SK-N-SH treated with all-trans-retinoic acid at 6 μM for 48 hours (cell line): ENCODE measurements at regions not wholly inside any gene's neighbourhood (a gene's known extent, or its start where the extent isn't known, plus 50 kb on each side); places are given as distances from the start of the nearest gene placed in this dataset.

ENCODE experiments used
- ATAC-seq: fragments of 200-7000 bp; cut with Tn5 transposase; 3 replicates; pipeline ENCODE4 v1.9.1; 2020; ENCODE audit warnings: mild to moderate bottlenecking, moderate library complexity
- ARNTL ChIP-seq: fragments of 450-650 bp; formaldehyde crosslinking; IDR thresholded peaks from 2 replicates; pipeline ENCODE4 v1.5.0; 2020; ENCODE audit warnings: low read depth, mild to moderate bottlenecking, moderate library complexity, borderline replicate concordance
- BACH2 ChIP-seq: fragments of 250-450 bp; sonication (Bioruptor Pico); IDR thresholded peaks from 2 replicates; pipeline ENCODE4 v1.9.0; 2021; ENCODE audit warnings: mild to moderate bottlenecking, borderline replicate concordance
- CREB5 ChIP-seq: fragments of 250-450 bp; sonication (Bioruptor Pico); IDR thresholded peaks from 2 replicates; pipeline ENCODE4 v1.5.1; 2020; ENCODE audit warnings: low read depth, mild to moderate bottlenecking, moderate library complexity
- CSDC2 ChIP-seq: fragments of 250-450 bp; sonication (Bioruptor Pico); IDR thresholded peaks from 2 replicates; pipeline ENCODE4 v1.5.0; 2020; ENCODE audit warnings: mild to moderate bottlenecking, moderate library complexity
- CSRNP3 ChIP-seq: fragments of 250-450 bp; sonication (Bioruptor Pico); IDR thresholded peaks from 2 replicates; pipeline ENCODE4 v1.5.1; 2021; ENCODE audit warnings: mild to moderate bottlenecking, moderate library complexity
- ESRRG ChIP-seq: fragments of 250-450 bp; sonication (Bioruptor Pico); IDR thresholded peaks from 2 replicates; pipeline ENCODE4 v1.6.1; 2021; ENCODE audit warnings: mild to moderate bottlenecking
- GLIS3 ChIP-seq: fragments of 250-450 bp; sonication (Bioruptor Pico); IDR thresholded peaks from 2 replicates; pipeline ENCODE4 v1.5.0; 2020; ENCODE audit warnings: mild to moderate bottlenecking, moderate library complexity
- ISL1 ChIP-seq: fragments of 250-450 bp; sonication (Bioruptor Pico); IDR thresholded peaks from 2 replicates; pipeline ENCODE4 v2.1.2; 2022; ENCODE audit warnings: mild to moderate bottlenecking, moderate library complexity
- OSR1 ChIP-seq: fragments of 250-450 bp; sonication (Bioruptor Pico); IDR thresholded peaks from 2 replicates; pipeline ENCODE4 v1.8.0; 2022; ENCODE audit warnings: moderate library complexity, mild to moderate bottlenecking, inconsistent platforms
- PPARA ChIP-seq: fragments of 250-450 bp; sonication (Bioruptor Pico); IDR thresholded peaks from 2 replicates; pipeline ENCODE4 v1.5.0; 2020; ENCODE audit warnings: mild to moderate bottlenecking, borderline replicate concordance
- RARB ChIP-seq: fragments of 250-450 bp; sonication (Bioruptor Pico); IDR thresholded peaks from 2 replicates; pipeline ENCODE4 v1.8.0; 2021; ENCODE audit warnings: mild to moderate bottlenecking, moderate library complexity
- TCF4 ChIP-seq: fragments of 250-450 bp; sonication (Bioruptor Pico); IDR thresholded peaks from 2 replicates; pipeline ENCODE4 v1.8.0; 2021; ENCODE audit warnings: mild to moderate bottlenecking, moderate library complexity, borderline replicate concordance
- TOX ChIP-seq: fragments of 250-450 bp; sonication (Bioruptor Pico); IDR thresholded peaks from 2 replicates; pipeline ENCODE4 v1.8.0; 2021; ENCODE audit warnings: mild to moderate bottlenecking, moderate library complexity, borderline replicate concordance
- ZC3H10 ChIP-seq: fragments of 250-450 bp; sonication (Bioruptor Pico); IDR thresholded peaks from 2 replicates; pipeline ENCODE4 v1.5.1; 2021; ENCODE audit warnings: mild to moderate bottlenecking, moderate library complexity
- ZFP3 ChIP-seq: fragments of 250-450 bp; sonication (Bioruptor Pico); IDR thresholded peaks from 2 replicates; pipeline ENCODE4 v1.5.0; 2020; ENCODE audit warnings: mild to moderate bottlenecking, moderate library complexity
- ZFP30 ChIP-seq: fragments of 450-650 bp; formaldehyde crosslinking; IDR thresholded peaks from 2 replicates; pipeline ENCODE4 v1.5.0; 2022; ENCODE audit warnings: mild to moderate bottlenecking, moderate library complexity
- ZNF565 ChIP-seq: fragments of 450-650 bp; formaldehyde crosslinking; conservative IDR thresholded peaks from 2 replicates; pipeline ENCODE4 v1.5.0; 2020; ENCODE audit warnings: low read depth, mild to moderate bottlenecking, moderate library complexity
- ZNF8 ChIP-seq: fragments of 450-650 bp; formaldehyde crosslinking; IDR thresholded peaks from 2 replicates; pipeline ENCODE4 v1.5.0; 2020; ENCODE audit warnings: mild to moderate bottlenecking, moderate library complexity
- TF ChIP-seq, protein P1 (sequence below): fragments of 250-450 bp; sonication (Bioruptor Pico); IDR thresholded peaks from 2 replicates; pipeline ENCODE4 v1.5.0; 2020; ENCODE audit warnings: mild to moderate bottlenecking, moderate library complexity
- TF ChIP-seq, protein P2 (sequence below): fragments of 250-450 bp; sonication (Bioruptor Pico); IDR thresholded peaks from 2 replicates; pipeline ENCODE4 v1.8.0; 2021; ENCODE audit warnings: low read depth, mild to moderate bottlenecking, moderate library complexity, borderline replicate concordance
- TF ChIP-seq, protein P3 (sequence below): fragments of 250-450 bp; sonication (Bioruptor Pico); IDR thresholded peaks from 2 replicates; pipeline ENCODE4 v1.8.0; 2020; ENCODE audit warnings: mild to moderate bottlenecking, moderate library complexity, borderline replicate concordance

DNA sequence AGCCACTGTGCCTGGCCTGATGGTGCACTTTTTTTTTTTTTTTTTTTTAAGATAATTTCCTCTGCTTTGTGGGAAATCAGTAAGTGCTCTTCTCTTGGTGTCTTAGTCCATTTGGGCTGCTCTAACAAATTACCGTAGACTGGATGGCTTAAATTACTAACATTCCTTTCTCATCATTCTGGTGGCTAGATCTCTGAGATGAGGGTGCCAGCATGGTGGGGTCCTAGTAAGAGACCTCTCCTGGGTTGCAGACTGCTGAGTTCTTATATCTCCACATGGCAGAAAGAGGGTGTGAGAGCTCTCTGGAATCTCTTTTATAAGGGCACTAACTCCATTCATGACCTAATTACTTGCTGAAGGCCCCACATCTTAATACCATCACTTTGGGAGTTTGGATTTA is 133.9 kb upstream of the ANKRD55 start:
- ATAC-seq, result no peak
- TF ChIP-seq ZFP30 (CRISPR knock-in tag) (no peak), CSDC2 (CRISPR knock-in tag) (no peak)

DNA sequence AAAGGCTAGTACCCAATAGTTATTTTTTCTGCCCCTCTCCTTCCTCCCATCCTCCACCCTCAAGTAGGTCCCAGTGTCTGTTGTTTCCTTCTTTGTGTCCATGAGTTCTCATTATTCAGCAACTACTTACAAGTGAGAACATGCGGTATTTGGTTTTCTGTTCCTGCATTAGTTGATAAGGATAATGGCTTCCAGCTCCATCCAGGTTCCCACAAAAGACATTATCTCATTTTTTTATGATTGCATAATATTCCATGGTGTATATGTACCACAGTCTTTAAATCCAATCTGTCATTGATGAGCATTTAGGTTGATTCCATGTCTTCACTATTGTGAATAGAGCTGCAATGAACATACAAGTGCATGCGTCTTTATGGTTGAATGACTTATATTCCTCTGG is 128.3 kb upstream of the ANKRD55 start:
- no peak for TF ChIP-seq PPARA
- no peak for TF ChIP-seq RARB
- no peak for TF ChIP-seq ZC3H10
- no peak for TF ChIP-seq GLIS3
- no peak for TF ChIP-seq TOX
- no peak for TF ChIP-seq TCF4 (CRISPR knock-in tag)
- TF ChIP-seq, protein P1, sequence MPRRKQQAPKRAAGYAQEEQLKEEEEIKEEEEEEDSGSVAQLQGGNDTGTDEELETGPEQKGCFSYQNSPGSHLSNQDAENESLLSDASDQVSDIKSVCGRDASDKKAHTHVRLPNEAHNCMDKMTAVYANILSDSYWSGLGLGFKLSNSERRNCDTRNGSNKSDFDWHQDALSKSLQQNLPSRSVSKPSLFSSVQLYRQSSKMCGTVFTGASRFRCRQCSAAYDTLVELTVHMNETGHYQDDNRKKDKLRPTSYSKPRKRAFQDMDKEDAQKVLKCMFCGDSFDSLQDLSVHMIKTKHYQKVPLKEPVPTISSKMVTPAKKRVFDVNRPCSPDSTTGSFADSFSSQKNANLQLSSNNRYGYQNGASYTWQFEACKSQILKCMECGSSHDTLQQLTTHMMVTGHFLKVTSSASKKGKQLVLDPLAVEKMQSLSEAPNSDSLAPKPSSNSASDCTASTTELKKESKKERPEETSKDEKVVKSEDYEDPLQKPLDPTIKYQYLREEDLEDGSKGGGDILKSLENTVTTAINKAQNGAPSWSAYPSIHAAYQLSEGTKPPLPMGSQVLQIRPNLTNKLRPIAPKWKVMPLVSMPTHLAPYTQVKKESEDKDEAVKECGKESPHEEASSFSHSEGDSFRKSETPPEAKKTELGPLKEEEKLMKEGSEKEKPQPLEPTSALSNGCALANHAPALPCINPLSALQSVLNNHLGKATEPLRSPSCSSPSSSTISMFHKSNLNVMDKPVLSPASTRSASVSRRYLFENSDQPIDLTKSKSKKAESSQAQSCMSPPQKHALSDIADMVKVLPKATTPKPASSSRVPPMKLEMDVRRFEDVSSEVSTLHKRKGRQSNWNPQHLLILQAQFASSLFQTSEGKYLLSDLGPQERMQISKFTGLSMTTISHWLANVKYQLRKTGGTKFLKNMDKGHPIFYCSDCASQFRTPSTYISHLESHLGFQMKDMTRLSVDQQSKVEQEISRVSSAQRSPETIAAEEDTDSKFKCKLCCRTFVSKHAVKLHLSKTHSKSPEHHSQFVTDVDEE (CRISPR knock-in tag), result no peak
- TF ChIP-seq ARNTL (CRISPR knock-in tag), result no peak
- TF ChIP-seq ZFP3 (CRISPR knock-in tag), result no peak
- no peak for TF ChIP-seq ESRRG
- TF ChIP-seq CSRNP3 (CRISPR knock-in tag), result no peak
- ATAC-seq, result no peak

DNA sequence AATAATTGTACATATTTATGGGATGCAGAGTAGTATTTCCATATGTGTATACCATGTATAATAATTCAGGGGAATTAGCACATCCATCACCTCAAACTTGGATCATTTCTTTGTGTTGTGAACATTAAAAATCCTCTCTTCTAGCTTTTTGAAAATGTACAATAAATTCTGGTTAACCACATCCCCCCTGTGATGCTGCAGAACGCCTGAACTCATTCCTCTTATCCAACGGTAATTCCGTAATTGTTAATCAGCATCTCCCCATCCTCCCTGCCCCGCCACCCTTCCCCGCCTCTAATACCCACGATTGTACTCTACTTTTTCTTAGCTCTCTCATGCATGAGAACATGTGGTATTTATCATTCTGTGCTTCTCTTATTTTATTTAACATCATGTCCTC is 127.7 kb upstream of the ANKRD55 start:
- no peak for ATAC-seq
- TF ChIP-seq, protein P1 (CRISPR knock-in tag), result no peak
- TF ChIP-seq, protein P2, sequence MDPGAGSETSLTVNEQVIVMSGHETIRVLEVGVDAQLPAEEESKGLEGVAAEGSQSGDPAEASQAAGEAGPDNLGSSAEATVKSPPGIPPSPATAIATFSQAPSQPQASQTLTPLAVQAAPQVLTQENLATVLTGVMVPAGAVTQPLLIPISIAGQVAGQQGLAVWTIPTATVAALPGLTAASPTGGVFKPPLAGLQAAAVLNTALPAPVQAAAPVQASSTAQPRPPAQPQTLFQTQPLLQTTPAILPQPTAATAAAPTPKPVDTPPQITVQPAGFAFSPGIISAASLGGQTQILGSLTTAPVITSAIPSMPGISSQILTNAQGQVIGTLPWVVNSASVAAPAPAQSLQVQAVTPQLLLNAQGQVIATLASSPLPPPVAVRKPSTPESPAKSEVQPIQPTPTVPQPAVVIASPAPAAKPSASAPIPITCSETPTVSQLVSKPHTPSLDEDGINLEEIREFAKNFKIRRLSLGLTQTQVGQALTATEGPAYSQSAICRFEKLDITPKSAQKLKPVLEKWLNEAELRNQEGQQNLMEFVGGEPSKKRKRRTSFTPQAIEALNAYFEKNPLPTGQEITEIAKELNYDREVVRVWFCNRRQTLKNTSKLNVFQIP, result no peak
- TF ChIP-seq ZFP30 (CRISPR knock-in tag) (no peak), ZNF565 (no peak), BACH2 (CRISPR knock-in tag) (no peak), CREB5 (no peak), ISL1 (CRISPR knock-in tag) (no peak), TCF4 (CRISPR knock-in tag) (no peak), PPARA (no peak), ARNTL (CRISPR knock-in tag) (no peak), GLIS3 (no peak), RARB (no peak), OSR1 (no peak), ZNF8 (CRISPR knock-in tag) (no peak), TOX (no peak), ESRRG (no peak), CSRNP3 (CRISPR knock-in tag) (no peak)
- TF ChIP-seq, protein P3, sequence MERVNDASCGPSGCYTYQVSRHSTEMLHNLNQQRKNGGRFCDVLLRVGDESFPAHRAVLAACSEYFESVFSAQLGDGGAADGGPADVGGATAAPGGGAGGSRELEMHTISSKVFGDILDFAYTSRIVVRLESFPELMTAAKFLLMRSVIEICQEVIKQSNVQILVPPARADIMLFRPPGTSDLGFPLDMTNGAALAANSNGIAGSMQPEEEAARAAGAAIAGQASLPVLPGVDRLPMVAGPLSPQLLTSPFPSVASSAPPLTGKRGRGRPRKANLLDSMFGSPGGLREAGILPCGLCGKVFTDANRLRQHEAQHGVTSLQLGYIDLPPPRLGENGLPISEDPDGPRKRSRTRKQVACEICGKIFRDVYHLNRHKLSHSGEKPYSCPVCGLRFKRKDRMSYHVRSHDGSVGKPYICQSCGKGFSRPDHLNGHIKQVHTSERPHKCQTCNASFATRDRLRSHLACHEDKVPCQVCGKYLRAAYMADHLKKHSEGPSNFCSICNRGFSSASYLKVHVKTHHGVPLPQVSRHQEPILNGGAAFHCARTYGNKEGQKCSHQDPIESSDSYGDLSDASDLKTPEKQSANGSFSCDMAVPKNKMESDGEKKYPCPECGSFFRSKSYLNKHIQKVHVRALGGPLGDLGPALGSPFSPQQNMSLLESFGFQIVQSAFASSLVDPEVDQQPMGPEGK (CRISPR knock-in tag), result no peak
